Keratinocyte (primary cell): ENCODE measurements at regions not wholly inside any gene's neighbourhood (a gene's known extent, or its start where the extent isn't known, plus 50 kb on each side); places are given as distances from the start of the nearest gene placed in this dataset.

Experiments used
- EZH2 ChIP-seq: IDR thresholded peaks from one replicate; pipeline ENCODE4 v1.6.1; 2012; ENCODE audit warnings: inconsistent platforms, mild to moderate bottlenecking, low read length, moderate library complexity
- TF ChIP-seq, protein P1 (sequence below), 3 experiments: IDR thresholded peaks in 1 of 3; conservative IDR thresholded peaks in 1 of 3; optimal IDR thresholded peaks in 1 of 3; 2 replicates in 2 of 3; 3 replicates in 1 of 3; pipeline versions ENCODE3 to v1.5.1; 2011; ENCODE audit warnings: low read length in 3 of 3, mild to moderate bottlenecking in 3 of 3, moderate library complexity in 2 of 3, control low read depth in 1 of 3, inconsistent platforms in 1 of 3; ENCODE audit not compliant: insufficient read depth in 2 of 3; ENCODE audit errors: extremely low read depth in 1 of 3

GRCh38 chr10:3452683-3453361 lies 280.2 kb upstream of the PITRM1 start:
- TF ChIP-seq EZH2 = no peak
- TF ChIP-seq, protein P1, sequence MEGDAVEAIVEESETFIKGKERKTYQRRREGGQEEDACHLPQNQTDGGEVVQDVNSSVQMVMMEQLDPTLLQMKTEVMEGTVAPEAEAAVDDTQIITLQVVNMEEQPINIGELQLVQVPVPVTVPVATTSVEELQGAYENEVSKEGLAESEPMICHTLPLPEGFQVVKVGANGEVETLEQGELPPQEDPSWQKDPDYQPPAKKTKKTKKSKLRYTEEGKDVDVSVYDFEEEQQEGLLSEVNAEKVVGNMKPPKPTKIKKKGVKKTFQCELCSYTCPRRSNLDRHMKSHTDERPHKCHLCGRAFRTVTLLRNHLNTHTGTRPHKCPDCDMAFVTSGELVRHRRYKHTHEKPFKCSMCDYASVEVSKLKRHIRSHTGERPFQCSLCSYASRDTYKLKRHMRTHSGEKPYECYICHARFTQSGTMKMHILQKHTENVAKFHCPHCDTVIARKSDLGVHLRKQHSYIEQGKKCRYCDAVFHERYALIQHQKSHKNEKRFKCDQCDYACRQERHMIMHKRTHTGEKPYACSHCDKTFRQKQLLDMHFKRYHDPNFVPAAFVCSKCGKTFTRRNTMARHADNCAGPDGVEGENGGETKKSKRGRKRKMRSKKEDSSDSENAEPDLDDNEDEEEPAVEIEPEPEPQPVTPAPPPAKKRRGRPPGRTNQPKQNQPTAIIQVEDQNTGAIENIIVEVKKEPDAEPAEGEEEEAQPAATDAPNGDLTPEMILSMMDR (optimal IDR thresholded peaks at IDR 0.05 in 1 of 3, IDR thresholded peaks at IDR 0.05 in 1 of 3, conservative IDR thresholded peaks at IDR 0.05 in 1 of 3; ENCODE audit: extremely low read depth in 1 of 3, insufficient read depth in 2 of 3, low read length in 3 of 3) = no peak
